Fibroblast of skin of abdomen (primary cell): ENCODE measurements at regions not wholly inside any gene's neighbourhood (a gene's known extent, or its start where the extent isn't known, plus 50 kb on each side); places are given as distances from the start of the nearest gene placed in this dataset.
"Not testable (repeated sequence)": the region's sequence is repeated elsewhere in the genome, so short reads cannot be mapped to it uniquely, and the experiment has no call there.

Experiments
- DNase-seq: peaks from one replicate; pipeline ENCODE4 v3.0.0-alpha.2; 2013

DNA sequence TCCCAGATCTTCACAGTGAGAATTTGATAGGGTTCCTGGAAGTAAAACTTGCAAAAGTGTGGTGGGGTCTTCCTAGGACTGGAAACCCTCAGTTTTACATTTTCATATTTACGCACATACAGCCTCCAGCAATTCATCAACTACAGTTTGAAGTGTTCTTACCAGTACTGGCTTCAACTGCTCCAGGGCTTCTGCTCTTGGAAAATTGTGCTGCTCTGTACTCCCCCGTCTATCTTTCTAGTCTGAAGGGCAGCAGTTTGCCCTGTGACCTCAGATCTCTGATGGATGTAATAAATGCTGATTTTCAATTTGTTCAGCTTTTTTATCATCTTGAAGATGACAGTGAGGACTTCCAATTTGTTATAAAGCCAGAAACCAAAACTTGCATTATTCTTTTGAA lies 458.9 kb upstream of the FSTL5 start:
- DNase-seq: no peak

DNA sequence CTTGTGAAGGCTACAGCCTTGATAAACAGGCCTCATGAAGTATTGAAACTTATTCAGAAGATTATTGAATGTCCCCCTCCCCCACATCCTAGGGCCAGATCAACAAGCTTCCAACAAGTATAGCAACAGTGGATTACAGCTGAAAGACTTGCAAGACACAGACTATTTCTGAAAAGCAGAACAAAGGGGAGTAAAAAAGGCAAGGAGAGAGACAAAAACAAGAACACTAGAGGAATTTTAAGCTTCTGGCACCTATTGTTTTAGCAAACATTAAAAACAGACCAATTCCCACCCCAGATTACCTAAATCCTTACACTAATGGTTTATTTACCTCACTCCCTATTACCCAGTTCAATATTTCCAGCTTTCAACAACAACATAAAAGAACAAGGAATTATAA lies 446.3 kb upstream of the FSTL5 start:
- DNase-seq: no peak

DNA sequence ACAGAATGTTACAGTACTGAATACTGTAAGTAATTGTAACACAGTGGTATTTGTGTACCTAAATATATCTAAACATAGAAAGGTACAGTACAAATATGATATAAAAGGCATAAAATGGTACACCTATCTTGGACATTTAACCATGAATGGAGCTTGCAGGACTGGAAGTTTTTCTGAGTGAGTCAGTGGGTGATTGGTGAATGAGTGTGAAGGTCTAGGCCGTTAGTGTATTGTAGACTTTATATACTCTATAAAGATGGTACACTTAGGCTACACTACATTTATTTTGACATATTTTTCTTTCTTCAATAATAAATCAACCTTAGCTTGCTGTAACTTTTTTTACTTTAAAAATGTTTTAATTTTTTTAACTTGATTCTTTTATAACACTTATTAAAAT lies 422.5 kb upstream of the FSTL5 start:
- DNase-seq: no peak

DNA sequence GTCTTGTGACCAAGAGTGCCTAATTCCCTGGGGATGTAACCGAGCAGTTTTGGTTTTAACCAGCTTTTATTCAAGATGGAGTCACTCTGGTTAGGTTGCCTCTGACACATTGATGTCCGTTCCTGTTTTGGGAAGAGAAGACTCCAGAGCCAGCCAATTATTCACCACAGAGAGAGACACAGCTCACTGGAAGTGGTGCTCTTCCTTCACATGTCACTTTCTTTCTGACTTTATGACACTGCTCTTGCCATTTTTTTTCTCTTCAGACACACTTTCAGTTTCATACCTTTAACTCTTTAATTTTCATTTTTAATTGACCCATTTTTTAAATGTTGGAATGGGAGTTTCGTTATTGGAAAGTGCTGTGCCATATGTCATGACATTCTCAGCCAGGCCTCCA lies 418.4 kb upstream of the FSTL5 start:
- DNase-seq: no peak

DNA sequence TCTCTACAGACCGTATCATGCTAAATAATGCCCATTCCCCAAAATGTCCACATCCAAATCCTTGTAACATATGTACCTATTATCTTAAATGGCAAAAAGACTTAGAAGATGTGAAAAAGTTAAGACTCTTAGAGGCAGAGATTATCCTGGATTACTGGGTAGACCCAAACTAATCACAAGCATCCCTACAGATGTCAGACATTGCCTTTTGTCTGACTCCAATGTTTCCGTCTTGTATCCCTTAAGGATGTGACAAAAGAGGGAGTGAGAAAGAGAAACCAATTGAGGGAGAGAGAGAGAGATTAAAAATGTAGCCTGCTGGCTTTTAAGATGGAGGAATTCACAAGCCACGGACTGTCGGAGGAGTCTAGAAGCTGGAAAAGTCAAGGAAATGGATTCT lies 401.9 kb upstream of the FSTL5 start:
- no peak for DNase-seq

DNA sequence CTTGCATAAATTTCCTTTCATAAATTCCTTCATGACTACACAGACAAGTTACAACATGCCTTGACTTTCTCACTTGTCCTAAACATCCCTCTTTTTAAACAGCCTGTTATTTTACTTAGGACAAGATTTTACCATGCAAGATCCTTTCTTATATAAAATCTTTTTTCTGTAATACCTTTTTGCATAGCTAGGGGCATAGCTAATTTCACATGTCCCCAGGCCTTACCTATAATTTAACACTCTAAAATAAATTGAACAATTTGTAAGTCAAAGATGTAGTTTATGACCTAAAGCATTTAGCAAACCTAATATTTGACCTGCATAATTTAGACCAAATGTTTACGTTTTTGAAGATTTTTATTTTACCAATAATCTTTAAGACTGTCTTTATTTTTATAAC lies 396.3 kb upstream of the FSTL5 start:
- DNase-seq: no peak

DNA sequence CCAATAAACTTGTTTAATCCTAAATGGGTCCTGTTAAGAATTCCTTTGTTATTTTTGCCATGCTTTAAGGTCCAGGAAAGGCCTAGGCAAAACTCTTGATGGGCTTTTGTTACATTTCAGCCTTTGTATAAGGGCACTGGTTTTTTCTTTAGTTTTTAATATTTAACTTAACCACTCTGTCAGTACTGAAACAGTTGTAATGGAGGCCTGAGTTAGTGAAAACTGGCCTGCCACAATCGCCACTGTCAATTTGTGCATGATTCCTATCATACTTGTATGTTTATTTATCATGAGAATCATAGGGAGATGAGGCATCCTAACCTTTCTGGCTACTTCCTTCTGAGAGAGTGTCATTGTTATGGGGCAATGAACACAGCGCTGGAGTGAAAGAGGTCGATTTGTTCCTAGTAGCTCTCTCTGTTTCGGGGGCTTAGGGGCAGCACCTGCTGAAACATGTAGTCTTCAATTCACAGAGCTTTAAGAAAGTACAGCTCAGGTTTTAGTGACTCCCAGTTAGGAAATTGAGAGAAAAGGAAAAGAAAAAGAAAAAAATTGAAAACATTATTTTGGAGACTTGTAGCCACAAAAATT lies 393.8 kb upstream of the FSTL5 start:
- no peak for DNase-seq

DNA sequence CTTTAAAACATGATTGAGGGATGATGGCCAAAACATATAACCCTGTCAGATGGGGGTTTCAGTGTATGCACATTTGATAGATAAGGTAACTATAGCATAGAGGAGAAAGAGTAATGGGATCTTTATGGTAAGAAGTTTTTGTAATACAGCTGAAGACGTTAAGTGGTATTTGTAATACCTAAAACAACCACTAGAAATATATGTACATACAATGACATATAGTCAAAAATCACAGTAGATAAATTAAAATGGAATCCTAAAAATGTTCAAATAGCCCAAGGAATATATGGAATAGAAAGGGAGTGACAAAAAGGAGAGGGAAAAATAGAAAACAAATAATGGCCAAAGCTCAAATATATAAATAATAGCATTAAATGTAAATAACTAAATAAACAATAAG lies 371.3 kb upstream of the FSTL5 start:
- DNase-seq: no peak

DNA sequence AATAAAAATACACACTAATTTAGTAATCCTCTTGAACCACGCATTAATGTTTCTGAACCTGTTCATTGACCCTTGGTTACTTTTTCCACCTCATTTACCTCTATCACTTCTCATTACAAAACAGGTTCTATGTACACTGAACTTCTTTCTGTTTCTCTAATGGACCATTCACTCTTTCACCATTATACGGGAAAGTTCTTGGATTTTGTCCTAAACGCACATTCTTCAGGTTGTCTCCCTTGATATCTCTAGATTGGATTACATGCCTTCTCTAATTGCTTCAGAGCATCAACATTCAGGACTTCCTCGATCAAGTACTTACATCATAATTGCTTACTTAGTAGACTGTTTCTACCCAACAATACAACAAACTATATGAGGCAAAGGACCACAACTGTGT lies 359.4 kb upstream of the FSTL5 start:
- no peak for DNase-seq

DNA sequence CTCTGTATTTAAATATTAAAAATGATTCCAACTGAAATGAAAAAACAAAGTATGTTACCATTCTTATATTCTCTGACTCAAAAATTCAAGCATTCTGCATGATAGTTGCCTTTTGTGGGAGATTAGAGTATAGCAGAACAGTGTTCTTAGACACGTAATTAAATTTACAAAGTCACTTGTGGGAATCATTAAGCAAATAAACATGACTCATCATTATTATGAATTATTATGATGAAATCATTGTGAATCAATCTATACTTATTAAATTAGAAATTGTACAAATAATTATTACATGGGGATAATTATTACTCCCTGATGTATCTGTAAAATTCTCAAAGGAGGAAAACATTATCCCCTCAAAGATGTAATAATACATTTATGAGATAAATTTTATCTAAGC lies 358.9 kb upstream of the FSTL5 start:
- DNase-seq: no peak

DNA sequence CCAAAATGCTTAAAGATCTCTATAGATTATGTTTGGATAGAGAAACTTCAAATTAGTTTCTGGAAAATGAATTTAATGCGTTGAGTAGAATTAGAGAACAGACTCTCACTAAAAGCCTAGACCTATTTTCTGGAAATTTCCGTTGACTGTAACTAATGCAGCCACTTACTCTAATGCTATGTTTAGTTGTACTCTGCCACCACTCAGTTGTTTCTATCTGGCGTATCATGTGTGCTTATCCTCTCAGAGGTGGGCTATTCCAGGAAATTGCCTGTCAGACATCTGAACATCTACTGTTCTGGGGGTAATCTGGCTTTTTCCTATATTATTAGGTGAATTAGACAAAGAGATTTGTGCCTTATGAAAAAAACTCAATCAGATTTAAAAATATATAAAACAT lies 347.1 kb upstream of the FSTL5 start:
- DNase-seq: no peak

DNA sequence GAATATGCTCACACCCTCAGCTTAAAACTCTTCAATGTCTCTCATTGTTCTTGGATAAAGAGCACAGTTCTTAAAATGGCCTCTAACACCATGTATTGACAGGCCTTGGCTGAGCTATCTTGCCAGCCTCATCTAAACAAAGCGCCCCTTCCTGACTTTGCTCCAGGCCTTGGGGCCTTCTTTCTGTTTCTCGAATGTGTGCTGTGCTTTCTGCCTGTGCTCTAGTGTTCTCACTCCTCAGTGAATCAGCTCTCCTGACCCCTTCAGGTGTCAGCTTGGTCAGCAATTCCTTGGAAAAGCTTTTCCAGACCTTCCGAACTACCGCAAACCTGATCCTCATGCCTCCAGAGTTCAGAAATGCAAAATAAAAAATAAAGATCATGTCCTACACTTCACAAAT lies 346.3 kb upstream of the FSTL5 start:
- DNase-seq: no peak

DNA sequence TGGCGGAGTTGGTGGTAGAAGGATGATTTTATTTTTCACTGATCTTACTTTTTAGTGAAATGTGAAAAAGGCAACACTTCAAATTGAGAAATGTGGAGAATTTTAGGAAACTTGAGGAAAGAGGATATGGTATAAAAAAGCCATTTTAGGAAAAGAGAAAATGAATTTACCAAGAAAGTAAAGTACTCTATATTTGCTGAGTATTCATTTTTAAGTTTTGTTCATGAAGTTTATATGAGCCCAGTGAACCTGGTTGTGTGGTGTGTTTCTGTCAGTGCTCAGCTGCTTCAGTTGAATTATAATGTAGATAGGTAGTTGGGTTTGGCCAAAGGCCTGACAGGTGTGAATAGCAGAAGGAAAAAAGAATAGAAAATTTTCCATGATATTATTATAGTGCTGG lies 345.5 kb upstream of the FSTL5 start:
- no peak for DNase-seq

DNA sequence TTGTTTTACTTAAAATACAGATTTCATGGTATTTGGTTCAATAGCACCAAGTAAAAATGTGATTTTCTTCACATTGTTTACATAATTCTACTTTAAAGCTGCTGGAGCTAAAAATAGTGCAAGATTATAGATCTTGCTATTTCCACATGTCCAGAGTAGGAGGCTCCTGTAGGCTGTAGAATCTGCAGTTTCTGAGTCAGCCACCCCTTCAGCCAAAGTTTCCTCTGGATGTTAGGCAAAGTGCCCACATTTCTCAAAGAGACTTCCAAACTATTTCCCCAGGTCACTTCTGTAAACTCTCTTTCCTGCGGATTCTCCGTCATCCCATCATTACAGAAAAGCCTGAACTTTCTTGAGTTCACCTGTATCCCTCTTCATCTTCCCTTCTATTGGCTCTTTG lies 342.5 kb upstream of the FSTL5 start:
- DNase-seq: peak; percentile 61

DNA sequence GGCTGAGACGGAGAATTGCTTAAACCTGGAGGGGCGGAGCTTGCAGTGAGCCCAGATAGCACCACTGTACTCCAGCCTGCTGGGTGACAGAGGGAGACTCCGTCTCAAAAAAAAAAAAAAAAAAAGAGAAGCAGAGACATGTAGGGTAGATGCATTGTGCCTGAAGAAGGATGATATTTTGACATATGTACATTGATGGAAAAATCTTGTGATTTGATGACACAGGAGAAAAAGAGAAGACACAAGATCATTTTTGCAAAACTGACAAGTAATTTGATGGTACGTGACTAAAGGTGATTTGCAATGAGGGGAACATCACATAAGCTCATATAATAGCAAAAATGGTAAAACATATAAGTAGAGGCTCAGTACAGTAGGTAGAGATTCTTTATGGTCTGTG lies 340.1 kb upstream of the FSTL5 start:
- DNase-seq: no peak

DNA sequence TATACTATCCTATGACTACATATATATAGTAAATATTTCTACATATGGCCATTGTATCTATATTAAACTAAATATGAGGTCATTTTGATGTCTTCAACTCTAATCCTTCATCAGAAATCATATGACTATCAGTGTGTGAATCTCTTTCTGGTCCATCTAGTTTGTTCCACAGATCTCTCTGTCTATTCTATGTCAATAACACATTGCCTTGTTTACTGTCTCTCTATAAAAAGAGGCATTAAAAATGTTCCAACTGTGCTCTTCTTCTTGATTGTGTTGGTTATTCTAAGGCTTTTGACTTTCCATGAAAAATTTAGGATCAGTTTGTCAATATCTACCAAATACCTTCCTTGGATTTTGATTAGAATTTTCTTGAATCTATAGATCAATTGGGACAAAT lies 338.3 kb upstream of the FSTL5 start:
- DNase-seq: no peak

DNA sequence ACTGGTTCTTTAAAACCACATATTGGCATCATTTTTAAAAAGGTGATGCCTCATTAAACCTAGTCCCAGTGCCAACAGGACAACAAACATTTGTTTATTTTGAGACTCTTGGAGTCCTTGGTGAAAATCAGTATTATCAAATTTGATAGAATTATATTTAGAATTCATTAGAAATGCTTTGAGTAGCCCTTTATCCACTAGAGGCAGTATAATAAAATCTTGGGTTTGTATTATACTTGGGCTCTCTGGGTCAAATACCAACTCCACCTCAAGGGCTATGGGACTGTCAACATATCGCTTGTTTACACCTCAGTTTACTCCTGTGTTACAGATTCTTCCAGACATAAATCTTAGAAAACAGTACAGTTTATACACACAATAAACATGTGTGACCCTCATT lies 335.7 kb upstream of the FSTL5 start:
- no peak for DNase-seq

DNA sequence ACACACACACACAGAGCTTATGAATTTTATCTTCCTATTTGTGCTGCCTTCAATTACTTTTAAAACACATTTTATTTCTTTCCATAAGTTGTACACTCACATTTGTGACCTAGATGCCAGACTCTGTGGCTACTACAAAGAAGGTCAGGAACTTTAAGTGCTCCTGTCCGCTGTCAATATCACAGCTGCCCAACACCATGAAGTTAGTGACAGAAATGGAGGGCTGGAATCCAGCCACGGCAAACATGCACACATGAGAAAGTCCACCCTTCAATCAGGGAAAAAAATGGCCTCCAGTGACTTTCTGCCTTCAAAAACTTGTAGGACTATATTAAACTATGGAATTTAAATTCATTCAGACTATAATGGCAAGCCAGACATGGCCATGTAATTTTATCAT lies 334.4 kb upstream of the FSTL5 start:
- DNase-seq: no peak

DNA sequence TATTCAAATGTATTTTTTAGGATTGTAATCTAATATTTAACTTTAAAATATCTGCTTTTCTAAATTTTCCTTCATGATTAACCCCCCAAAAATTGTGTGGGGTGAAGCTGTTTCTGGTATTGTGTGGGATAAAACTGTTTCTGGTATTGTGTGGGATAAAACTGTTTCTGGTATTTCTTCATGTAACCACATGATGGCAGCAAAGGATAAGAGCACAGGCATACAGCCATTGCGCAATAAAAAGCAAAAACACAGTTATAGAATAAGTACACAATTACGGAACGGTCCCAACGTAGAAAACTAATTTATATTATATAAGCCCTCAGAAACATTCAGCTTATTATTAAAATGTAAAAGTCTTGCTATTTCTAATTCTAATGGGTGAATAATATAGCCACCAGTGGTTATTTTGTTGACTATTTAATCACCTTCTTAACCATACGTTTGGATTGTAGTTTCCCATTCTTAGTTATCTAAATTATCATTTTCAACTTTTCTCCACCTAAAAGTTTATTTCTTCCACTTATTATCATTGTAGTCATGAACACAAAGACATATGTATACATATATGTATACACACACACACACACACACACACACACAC lies 333.9 kb upstream of the FSTL5 start:
- DNase-seq: peak; percentile 34

DNA sequence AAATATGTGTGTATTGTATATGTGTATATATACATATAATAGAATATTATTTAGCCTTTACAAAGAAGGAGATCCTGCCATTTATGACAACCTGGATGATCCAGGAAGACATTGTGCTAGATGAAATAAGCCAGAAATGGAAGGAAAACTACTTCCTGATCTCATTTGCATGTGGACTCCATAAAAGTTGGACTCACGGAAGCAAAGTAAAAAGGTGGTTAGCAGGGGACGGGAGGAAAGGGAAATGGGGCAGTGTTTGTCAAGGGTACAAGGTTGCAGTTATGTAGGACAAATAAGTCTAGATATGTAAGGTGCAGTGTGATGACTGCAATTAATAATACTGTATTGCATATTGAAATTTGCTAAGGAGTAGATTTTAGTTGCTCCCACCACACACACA lies 331.1 kb upstream of the FSTL5 start:
- DNase-seq: no peak

DNA sequence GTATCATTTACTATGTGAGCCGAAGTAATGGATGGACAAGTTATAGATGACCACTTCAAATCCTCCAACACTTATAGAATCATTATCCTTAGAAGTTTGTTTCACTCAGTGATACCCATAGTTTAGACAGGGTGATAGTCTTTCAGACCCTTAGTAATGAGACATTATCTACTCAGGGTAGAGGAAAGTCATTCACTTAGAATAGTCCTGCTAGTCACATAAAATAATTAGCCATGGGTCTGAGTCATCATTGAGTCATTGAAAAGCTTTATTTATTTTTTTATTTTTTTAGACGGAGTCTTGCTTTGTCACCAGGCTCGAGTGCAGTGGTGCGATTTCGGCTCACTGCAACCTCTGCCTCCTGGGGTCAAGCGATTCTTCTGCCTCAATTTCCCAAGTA lies 321.7 kb upstream of the FSTL5 start:
- DNase-seq: peak; percentile 38

DNA sequence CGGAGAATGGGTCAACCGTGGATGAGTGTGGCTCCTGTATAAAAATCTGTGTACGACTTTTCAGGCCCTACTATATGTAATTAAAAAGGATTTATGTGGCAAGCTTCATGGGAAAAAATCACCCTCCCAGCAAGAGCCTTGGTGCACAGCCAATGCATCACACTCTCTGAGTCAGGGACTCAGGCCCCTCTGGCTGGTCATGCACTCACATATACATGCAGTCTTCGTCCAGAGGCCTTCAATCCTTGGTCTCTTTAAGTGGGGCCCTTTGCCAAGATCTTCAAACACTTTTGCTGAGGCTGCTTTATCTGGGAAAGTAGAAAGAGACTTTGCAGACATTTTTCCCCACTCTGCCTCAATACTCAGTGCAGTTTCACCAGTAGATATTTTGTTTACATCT lies 311.4 kb upstream of the FSTL5 start:
- no peak for DNase-seq

DNA sequence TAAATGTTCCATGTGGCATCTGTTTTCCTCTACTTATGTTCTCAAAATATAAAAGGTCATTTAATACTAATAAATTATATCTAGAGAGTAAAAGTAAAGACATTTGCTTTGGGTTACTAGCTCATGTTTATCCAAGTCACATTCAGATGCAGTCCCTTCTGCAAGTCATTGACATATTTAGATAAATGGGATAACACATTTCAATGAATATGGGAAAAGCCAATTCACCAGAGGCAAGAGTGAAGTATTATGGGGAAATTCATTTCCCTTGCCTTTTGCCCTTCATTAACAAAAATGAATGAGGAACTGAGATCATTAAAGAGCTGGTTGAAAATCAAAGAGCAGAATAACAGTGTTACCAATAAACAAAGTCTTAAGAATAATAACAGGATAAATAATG lies 306.2 kb upstream of the FSTL5 start:
- DNase-seq: no peak

DNA sequence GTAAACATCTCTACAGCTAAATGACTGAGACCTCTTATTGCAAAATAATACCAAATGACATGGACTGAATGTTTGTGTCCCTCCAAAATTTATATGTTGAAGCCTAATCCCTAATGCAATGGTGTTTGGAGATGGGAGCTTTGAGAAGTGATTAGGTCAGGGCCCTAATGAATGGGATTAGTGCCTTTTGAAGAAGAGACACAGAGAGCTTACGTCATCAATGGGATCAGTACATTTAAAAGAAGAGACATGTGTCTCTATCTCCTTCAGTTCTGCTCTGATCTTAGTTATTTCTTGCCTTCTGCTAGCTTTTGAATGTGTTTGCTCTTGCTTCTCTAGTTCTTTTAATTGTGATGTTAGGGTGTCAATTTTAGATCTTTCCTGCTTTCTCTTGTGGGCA lies 301.6 kb upstream of the FSTL5 start:
- not testable (repeated sequence) for DNase-seq

DNA sequence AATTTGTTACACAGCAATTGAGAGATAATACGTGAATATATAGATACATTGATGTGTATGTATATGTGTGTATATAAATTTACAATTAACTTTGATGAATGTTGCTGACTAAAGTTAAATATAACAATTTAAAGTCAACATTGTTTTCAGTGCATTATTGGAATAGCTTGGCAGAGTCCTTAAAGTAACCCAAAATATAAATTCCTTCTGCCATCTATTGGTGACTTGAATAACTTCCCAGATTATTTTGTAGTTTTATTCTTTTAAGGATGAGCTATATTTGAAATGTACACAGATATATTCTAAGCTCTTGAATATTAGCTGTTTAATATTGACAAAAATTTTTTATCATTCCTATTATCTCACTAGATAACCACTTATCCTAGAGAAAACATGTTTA lies 298.2 kb upstream of the FSTL5 start:
- peak; percentile 3 for DNase-seq
